CD14-positive monocyte (primary cell): ENCODE measurements at regions not wholly inside any gene's neighbourhood (a gene's known extent, or its start where the extent isn't known, plus 50 kb on each side); places are given as distances from the start of the nearest gene placed in this dataset.

ENCODE experiments used
- DNase-seq, 3 donors: peaks; one replicate each; pipeline ENCODE4 v3.0.0-alpha.2; 2011 to 2022
- H2AFZ ChIP-seq: 2 replicates; pipeline ENCODE4 v1.6.0; 2012; ENCODE audit warnings: mild to moderate bottlenecking, low read depth, low read length, inconsistent platforms; ENCODE audit not compliant: insufficient read depth, poor library complexity, severe bottlenecking
- H3K27ac ChIP-seq, 2 donors: 1 replicate in 1 of 2; 2 replicates in 1 of 2; pipeline ENCODE4 v1.5.1; 2012 to 2013; ENCODE audit warnings: low read length in 2 of 2, control low read depth in 1 of 2, inconsistent platforms in 1 of 2, low read depth in 1 of 2, mild to moderate bottlenecking in 1 of 2
- H3K27me3 ChIP-seq, 2 donors: one replicate each; pipeline versions ENCODE4 v1.6.0 to v1.6.1; 2011 to 2013; ENCODE audit warnings: low read length in 2 of 2; ENCODE audit not compliant: control insufficient read depth in 2 of 2, insufficient read depth in 2 of 2
- H3K36me3 ChIP-seq, 2 donors: replicated peaks in 1 of 2; 1 replicate in 1 of 2; 2 replicates in 1 of 2; pipeline versions ENCODE4 v1.5.1 to v1.6.1; 2012 to 2013; ENCODE audit warnings: low read length in 2 of 2, control low read depth in 1 of 2, inconsistent platforms in 1 of 2, mild to moderate bottlenecking in 1 of 2; ENCODE audit not compliant: insufficient read depth in 2 of 2, control insufficient read depth in 1 of 2
- H3K4me1 ChIP-seq, 2 donors: 1 replicate in 1 of 2; 2 replicates in 1 of 2; pipeline versions ENCODE4 v1.5.1 to v1.6.1; 2012 to 2013; ENCODE audit warnings: low read length in 2 of 2, control low read depth in 1 of 2, inconsistent platforms in 1 of 2, mild to moderate bottlenecking in 1 of 2, moderate library complexity in 1 of 2; ENCODE audit not compliant: insufficient read depth in 2 of 2, control insufficient read depth in 1 of 2
- H3K4me2 ChIP-seq: replicated peaks from 2 replicates; pipeline ENCODE3; 2012; ENCODE audit warnings: low read length, moderate library complexity, mild to moderate bottlenecking; ENCODE audit not compliant: poor library complexity, severe bottlenecking; ENCODE audit errors: extremely low read depth
- H3K4me3 ChIP-seq, 3 experiments: fragments of 200-600 bp in 1 of 3; sonication (generic) in 1 of 3; replicated peaks in 1 of 3; 1 replicate in 2 of 3; 2 replicates in 1 of 3; pipeline ENCODE4 v1.5.1; 2011 to 2013; ENCODE audit warnings: low read length in 3 of 3, mild to moderate bottlenecking in 3 of 3, control low read depth in 2 of 3, low read depth in 2 of 3, inconsistent platforms in 1 of 3, moderate library complexity in 1 of 3
- H3K79me2 ChIP-seq: 2 replicates; pipeline ENCODE4 v1.6.0; 2012; ENCODE audit warnings: mild to moderate bottlenecking, control low read depth, inconsistent platforms, low read length, moderate library complexity; ENCODE audit not compliant: insufficient read depth
- H3K9ac ChIP-seq: 2 replicates; pipeline ENCODE4 v1.6.0; 2017; ENCODE audit warnings: low read length, mild to moderate bottlenecking; ENCODE audit not compliant: insufficient read depth, poor library complexity, severe bottlenecking
- H3K9me3 ChIP-seq, 2 donors: replicated peaks in 1 of 2; 1 replicate in 1 of 2; 2 replicates in 1 of 2; pipeline versions ENCODE4 v1.5.1 to v1.6.1; 2012 to 2013; ENCODE audit warnings: low read length in 2 of 2, control low read depth in 1 of 2; ENCODE audit not compliant: control insufficient read depth in 1 of 2, insufficient read depth in 1 of 2
- H4K20me1 ChIP-seq: 2 replicates; pipeline ENCODE4 v1.6.0; 2012; ENCODE audit warnings: mild to moderate bottlenecking, low read length, control low read depth, moderate library complexity; ENCODE audit not compliant: insufficient read depth
- H3K27ac Mint-ChIP-seq, 7 donors: one replicate each; pipeline ENCODE4 v1.8.0; 2020; ENCODE audit warnings: mild to moderate bottlenecking in 7 of 7, mixed read lengths in 7 of 7, moderate library complexity in 6 of 7, inconsistent platforms in 2 of 7
- H3K27me3 Mint-ChIP-seq, 3 donors: one replicate each; pipeline ENCODE4 v1.8.0; 2021 to 2022; ENCODE audit warnings: low read depth in 3 of 3, mild to moderate bottlenecking in 3 of 3, mixed read lengths in 3 of 3, moderate library complexity in 3 of 3, inconsistent platforms in 1 of 3
- H3K36me3 Mint-ChIP-seq, 2 donors: one replicate each; pipeline ENCODE4 v1.8.0; 2020; ENCODE audit warnings: mixed read lengths in 2 of 2, inconsistent platforms in 1 of 2, mild to moderate bottlenecking in 1 of 2
- H3K4me1 Mint-ChIP-seq: one replicate; pipeline ENCODE4 v1.8.0; 2020; ENCODE audit warnings: mild to moderate bottlenecking, mixed read lengths
- H3K4me3 Mint-ChIP-seq, 2 donors: one replicate each; pipeline ENCODE4 v1.8.0; 2020; ENCODE audit warnings: mild to moderate bottlenecking in 2 of 2, mixed read lengths in 2 of 2, moderate library complexity in 1 of 2
- H3K9me3 Mint-ChIP-seq, 7 donors: one replicate each; pipeline ENCODE4 v1.8.0; 2020 to 2022; ENCODE audit warnings: mixed read lengths in 7 of 7, mild to moderate bottlenecking in 6 of 7, moderate library complexity in 6 of 7, inconsistent platforms in 2 of 7
- CTCF ChIP-seq: fragments of 200-600 bp; IDR thresholded peaks from one replicate; pipeline ENCODE4 v1.8.0; 2022; ENCODE audit warnings: antibody characterized with exemption, mild to moderate bottlenecking
- WGBS: methylation state at CpG from one replicate; pipeline ENCODE4 v1.1.5; 2013; ENCODE audit warnings: missing lambda C conversion rate; ENCODE audit not compliant: insufficient coverage; 5-methylcytosine and 5-hydroxymethylcytosine counted together
- intact Hi-C, 2 donors: fragments of 100-400 bp; cut with micrococcal nuclease; formaldehyde crosslinking; loops; one replicate each; pipeline versions ENCODE4 v1.15.0 to v1.15.1; 2023

GRCh38 chr15:47624503-47624902, 92.8 kb upstream of the SEMA6D start:
- Histone ChIP-seq H3K27ac (no peak overlapping the region), H3K9me3 (no peaks in the 10 kb centered on the region), H3K4me2 (no peak overlapping the region), H3K27me3 (no peaks in the 10 kb centered on the region), H2AFZ (no peak overlapping the region), H4K20me1 (no peaks in the 10 kb centered on the region), H3K79me2 (no peaks in the 10 kb centered on the region), H3K9ac (no peak overlapping the region), H3K4me3 (no peak overlapping the region), H3K36me3 (no peaks in the 10 kb centered on the region), H3K4me1 (no peaks in the 10 kb centered on the region)
- DNase-seq: no peak
- TF ChIP-seq CTCF: no peak
- Mint-ChIP-seq H3K36me3 (no peaks in the 10 kb centered on the region), H3K27me3 (peaks cover 0 to 3% (median 0%) of the 10 kb centered on the region in 3 donors), H3K4me3 (no peak overlapping the region), H3K9me3 (peaks cover 0 to 2% (median 0%) of the 10 kb centered on the region in 7 donors), H3K4me1 (no peaks in the 10 kb centered on the region), H3K27ac (no peak overlapping the region)
- intact Hi-C loops: no loop called here

GRCh38 chr15:47639042-47639441, 78.3 kb upstream of the SEMA6D start:
- Mint-ChIP-seq H3K27me3 (peaks cover 0 to 6% (median 3%) of the 10 kb centered on the region in 3 donors), H3K4me1 (no peaks in the 10 kb centered on the region), H3K36me3 (no peaks in the 10 kb centered on the region), H3K4me3 (no peak overlapping the region), H3K9me3 (peaks cover 0 to 10% (median 5%) of the 10 kb centered on the region in 7 donors), H3K27ac (no peak overlapping the region)
- WGBS: 75% methylated on average over 1 of the region's 1 CpG
- intact Hi-C loops: no loop called here
- peaks cover 0 to 7% of the 10 kb centered on the region in 2 donors for H3K9me3 ChIP-seq
- no peak overlapping the region for H3K9ac ChIP-seq
- no peaks in the 10 kb centered on the region for H4K20me1 ChIP-seq
- DNase-seq: no peak
- H3K27ac ChIP-seq: no peak overlapping the region
- no peak overlapping the region for H3K4me2 ChIP-seq
- H3K4me3 ChIP-seq: no peak overlapping the region
- no peaks in the 10 kb centered on the region for H3K4me1 ChIP-seq
- H3K79me2 ChIP-seq: no peaks in the 10 kb centered on the region
- H2AFZ ChIP-seq: no peak overlapping the region
- no peak for TF ChIP-seq CTCF
- H3K36me3 ChIP-seq: no peaks in the 10 kb centered on the region
- no peaks in the 10 kb centered on the region for H3K27me3 ChIP-seq
